IMR-90 (cell line): ENCODE measurements at regions not wholly inside any gene's neighbourhood (a gene's known extent, or its start where the extent isn't known, plus 50 kb on each side); places are given as distances from the start of the nearest gene placed in this dataset.

Experiments
- CEBPB ChIP-seq: IDR thresholded peaks from 2 replicates; pipeline ENCODE4 v1.6.1; 2012; ENCODE audit warnings: low read depth, low read length, improper control_type of control experiment
- CTCF ChIP-seq: conservative IDR thresholded peaks from 2 replicates; pipeline ENCODE4 v1.5.1; 2012; ENCODE audit warnings: mild to moderate bottlenecking, low read depth, low read length, improper control_type of control experiment
- FOS ChIP-seq: fragments of 150-350 bp; IDR thresholded peaks from 2 replicates; pipeline ENCODE4 v1.6.1; 2016; ENCODE audit warnings: low read depth, low read length
- MAFK ChIP-seq: IDR thresholded peaks from 2 replicates; pipeline ENCODE4 v1.6.1; 2012; ENCODE audit warnings: low read depth, low read length, improper control_type of control experiment
- MAZ ChIP-seq: IDR thresholded peaks from 2 replicates; pipeline ENCODE4 v1.6.1; 2012; ENCODE audit warnings: low read depth, mild to moderate bottlenecking, low read length, improper control_type of control experiment, moderate library complexity, borderline replicate concordance
- POLR2A ChIP-seq: IDR thresholded peaks from 2 replicates; pipeline ENCODE4 v1.6.1; 2012; ENCODE audit warnings: mild to moderate bottlenecking, low read depth, low read length
- SMC3 ChIP-seq: fragments of 150-350 bp; IDR thresholded peaks from 2 replicates; pipeline ENCODE4 v1.6.1; 2016; ENCODE audit warnings: low read depth, mild to moderate bottlenecking, antibody characterized with exemption, low read length, moderate library complexity
- USF2 ChIP-seq: fragments of 150-350 bp; IDR thresholded peaks from 2 replicates; pipeline ENCODE4 v1.6.1; 2017; ENCODE audit warnings: mild to moderate bottlenecking, antibody characterized with exemption, low read length, low read depth

- TF ChIP-seq POLR2A (no peak), CTCF (no peak), SMC3 (no peak), FOS (no peak), MAZ (no peak), MAFK (no peak), USF2 (no peak), CEBPB (no peak)
These were observed 55.5 kb upstream of the ACVR2A start for GRCh38 chr2:147789287-147789686.
